Mucosa of descending colon (tissue), 3 donors: ENCODE measurements at regions not wholly inside any gene's neighbourhood (a gene's known extent, or its start where the extent isn't known, plus 50 kb on each side); places are given as distances from the start of the nearest gene placed in this dataset.

Source experiments
- ATAC-seq: fragments of 200-7000 bp; cut with Tn5 transposase; one replicate; pipeline ENCODE4 v1.9.1; 2020; ENCODE audit warnings: mild to moderate bottlenecking, moderate library complexity
- DNase-seq, 3 donors: peaks; one replicate each; pipeline ENCODE4 v3.0.0-alpha.2; 2020
- H3K36me3 ChIP-seq: fragments of 200-600 bp; one replicate; pipeline ENCODE4 v1.8.0; 2021; ENCODE audit warnings: low read depth, mild to moderate bottlenecking
- H3K4me1 ChIP-seq: fragments of 200-600 bp; one replicate; pipeline ENCODE4 v1.8.0; 2021; ENCODE audit warnings: low read depth, mild to moderate bottlenecking
- H3K4me3 ChIP-seq: fragments of 200-600 bp; one replicate; pipeline ENCODE4 v1.8.0; 2021; ENCODE audit warnings: mild to moderate bottlenecking
- H3K9me3 ChIP-seq: fragments of 200-600 bp; one replicate; pipeline ENCODE4 v1.8.0; 2021; ENCODE audit warnings: mild to moderate bottlenecking
- intact Hi-C, 2 donors: fragments of 100-400 bp; cut with DNase I in 1 of 2; cut with micrococcal nuclease in 1 of 2; formaldehyde crosslinking; loops; one replicate each; pipeline versions ENCODE4 v1.11.0 to v1.11.1; 2022; cut with DNase I, micrococcal nuclease
- TF ChIP-seq, protein P1 (sequence below): fragments of 200-600 bp; IDR thresholded peaks from one replicate; pipeline ENCODE4 v1.8.0; 2022; ENCODE audit warnings: antibody characterized with exemption, mild to moderate bottlenecking
- donor health status: DM: no; HTN: no; CAD: no; lungs with moderate emphysema.
- donor health status: DM: no; HTN: no; CAD: no.
- donor health status: DM: no; HTN: yes; CAD: no.

DNA sequence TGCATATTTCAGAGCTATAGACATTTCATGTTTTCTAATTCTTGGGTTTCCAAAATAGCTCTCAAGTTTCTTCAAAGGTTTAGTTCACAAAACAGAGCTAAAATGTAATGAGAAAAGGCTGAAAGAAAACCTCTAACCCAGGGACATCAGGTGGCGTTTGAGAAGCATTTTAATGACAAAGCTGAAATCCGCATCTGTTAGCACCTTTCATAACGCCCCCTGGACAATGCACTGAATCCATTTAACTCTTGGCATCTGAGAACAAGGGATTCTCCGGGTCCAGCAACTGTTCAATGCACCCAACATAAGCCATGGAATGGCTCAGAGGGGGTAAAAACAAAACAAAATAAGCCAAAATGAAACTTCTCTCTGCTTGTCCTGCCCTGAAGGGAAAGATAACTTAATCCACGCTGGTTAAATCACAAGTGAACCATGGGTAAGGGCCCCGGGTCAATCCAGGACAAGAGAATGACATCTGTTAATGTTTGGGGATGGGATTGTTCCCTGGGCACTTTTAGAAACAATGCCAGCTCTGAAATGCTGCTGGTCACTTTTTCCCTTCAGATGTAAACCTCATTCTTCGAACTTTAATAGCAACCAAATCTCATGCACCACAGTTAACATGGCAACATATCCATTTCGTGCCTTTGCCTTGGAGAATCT is 466.2 kb upstream of the ADAMTS9 start:
- intact Hi-C loops, result no loop called here
- DNase-seq, result no peak
- TF ChIP-seq, protein P1, sequence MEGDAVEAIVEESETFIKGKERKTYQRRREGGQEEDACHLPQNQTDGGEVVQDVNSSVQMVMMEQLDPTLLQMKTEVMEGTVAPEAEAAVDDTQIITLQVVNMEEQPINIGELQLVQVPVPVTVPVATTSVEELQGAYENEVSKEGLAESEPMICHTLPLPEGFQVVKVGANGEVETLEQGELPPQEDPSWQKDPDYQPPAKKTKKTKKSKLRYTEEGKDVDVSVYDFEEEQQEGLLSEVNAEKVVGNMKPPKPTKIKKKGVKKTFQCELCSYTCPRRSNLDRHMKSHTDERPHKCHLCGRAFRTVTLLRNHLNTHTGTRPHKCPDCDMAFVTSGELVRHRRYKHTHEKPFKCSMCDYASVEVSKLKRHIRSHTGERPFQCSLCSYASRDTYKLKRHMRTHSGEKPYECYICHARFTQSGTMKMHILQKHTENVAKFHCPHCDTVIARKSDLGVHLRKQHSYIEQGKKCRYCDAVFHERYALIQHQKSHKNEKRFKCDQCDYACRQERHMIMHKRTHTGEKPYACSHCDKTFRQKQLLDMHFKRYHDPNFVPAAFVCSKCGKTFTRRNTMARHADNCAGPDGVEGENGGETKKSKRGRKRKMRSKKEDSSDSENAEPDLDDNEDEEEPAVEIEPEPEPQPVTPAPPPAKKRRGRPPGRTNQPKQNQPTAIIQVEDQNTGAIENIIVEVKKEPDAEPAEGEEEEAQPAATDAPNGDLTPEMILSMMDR, result no peak
- Histone ChIP-seq H3K36me3 (no peaks in the 10 kb centered on the region), H3K4me1 (no peaks in the 10 kb centered on the region), H3K9me3 (no peaks in the 10 kb centered on the region), H3K4me3 (no peak overlapping the region)
- ATAC-seq, result no peak

DNA sequence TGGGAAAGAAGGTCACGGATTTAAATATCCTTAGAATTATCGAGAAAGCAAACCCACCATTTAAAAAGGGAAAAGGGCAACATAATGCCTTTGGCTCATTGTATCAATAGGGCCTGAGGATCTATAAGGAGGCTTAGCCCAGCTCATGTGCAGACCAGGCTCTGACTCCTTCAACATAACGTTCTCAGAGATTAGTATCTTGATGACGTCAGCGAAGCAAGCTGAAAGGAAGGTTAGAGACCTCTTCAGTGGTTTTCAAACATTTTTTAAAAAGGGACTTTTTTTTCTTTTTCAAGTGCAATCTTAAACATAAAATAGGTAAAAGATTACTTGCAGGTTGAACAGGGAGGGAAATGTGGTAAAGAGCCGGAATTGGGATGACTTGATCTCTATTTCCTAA is 463.9 kb upstream of the ADAMTS9 start:
- intact Hi-C loops, result no loop called here
- no peak for DNase-seq
- Histone ChIP-seq H3K9me3 (no peaks in the 10 kb centered on the region), H3K4me1 (no peaks in the 10 kb centered on the region), H3K36me3 (no peaks in the 10 kb centered on the region), H3K4me3 (no peak overlapping the region)
- ATAC-seq, result no peak
- TF ChIP-seq, protein P1, result no peak

DNA sequence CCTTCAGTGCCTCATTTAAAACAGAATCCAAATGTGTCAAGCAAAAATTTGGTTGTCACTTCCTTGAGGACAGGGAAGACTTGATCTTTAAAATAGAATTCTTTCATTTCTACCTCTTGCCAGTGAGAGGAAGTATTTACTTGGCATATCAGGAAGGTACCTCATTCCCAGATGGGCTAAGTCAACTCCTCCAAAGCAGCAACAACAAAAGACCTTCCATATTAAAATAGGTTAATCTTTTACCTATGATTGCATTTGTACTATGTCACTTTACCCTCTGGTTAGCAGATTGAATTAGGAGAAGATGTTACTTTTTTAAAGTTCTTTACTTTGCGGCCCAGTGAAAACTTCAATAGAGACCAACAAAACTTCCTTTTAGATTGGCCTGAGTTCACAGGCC is 462.1 kb upstream of the ADAMTS9 start:
- Histone ChIP-seq H3K36me3 (no peaks in the 10 kb centered on the region), H3K4me3 (no peak overlapping the region), H3K9me3 (no peaks in the 10 kb centered on the region), H3K4me1 (no peaks in the 10 kb centered on the region)
- intact Hi-C loops, result no loop called here
- ATAC-seq (peak; percentile 76), DNase-seq (no peak)
- TF ChIP-seq, protein P1, result no peak

DNA sequence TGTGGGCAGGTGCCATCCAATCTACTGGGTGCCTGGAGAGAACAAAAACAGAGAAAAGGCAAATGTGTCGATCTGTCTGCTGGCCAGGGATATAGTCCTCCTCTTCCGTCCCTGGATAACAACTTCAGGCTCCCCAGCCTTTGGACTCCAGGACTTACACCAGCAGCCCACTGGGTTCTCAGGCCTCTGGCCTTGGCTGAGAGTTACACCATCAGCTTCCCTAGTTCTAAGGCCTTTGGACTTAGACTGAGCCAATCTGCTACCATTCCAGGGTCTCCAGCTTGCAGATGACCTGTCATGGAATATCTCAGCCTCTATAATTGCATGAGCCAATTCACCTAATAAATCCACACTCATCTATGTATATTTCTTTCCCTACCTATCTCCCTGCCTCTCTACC is 460.9 kb upstream of the ADAMTS9 start:
- Histone ChIP-seq H3K4me1 (no peaks in the 10 kb centered on the region), H3K4me3 (no peak overlapping the region), H3K9me3 (no peaks in the 10 kb centered on the region), H3K36me3 (no peaks in the 10 kb centered on the region)
- ATAC-seq, result no peak
- TF ChIP-seq, protein P1, result no peak
- intact Hi-C loops, result no loop called here
- DNase-seq, result no peak

DNA sequence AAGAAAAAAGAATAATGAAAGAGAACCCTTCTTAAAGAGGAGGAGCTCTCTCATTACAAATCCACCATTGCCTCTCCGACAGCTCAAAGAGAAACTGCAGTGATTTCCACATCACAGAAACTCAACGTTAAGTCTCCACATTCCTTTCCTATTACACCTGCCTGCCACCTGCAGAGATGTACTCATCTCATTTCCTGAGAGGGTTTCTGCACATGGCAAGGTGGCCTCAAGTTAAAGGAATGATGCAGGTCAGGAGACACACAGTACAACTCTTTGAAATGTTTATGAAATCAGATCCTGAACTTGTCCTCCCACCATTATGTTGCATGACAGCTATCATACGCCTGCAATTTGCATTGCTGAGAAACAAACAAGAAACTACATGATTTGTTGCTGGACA is 458.4 kb upstream of the ADAMTS9 start:
- no peak for DNase-seq
- H3K4me3 ChIP-seq, result no peak overlapping the region
- TF ChIP-seq, protein P1, result no peak
- no peaks in the 10 kb centered on the region for H3K36me3 ChIP-seq
- H3K9me3 ChIP-seq, result no peaks in the 10 kb centered on the region
- H3K4me1 ChIP-seq, result no peaks in the 10 kb centered on the region
- intact Hi-C loops, result no loop called here
- ATAC-seq, result no peak

DNA sequence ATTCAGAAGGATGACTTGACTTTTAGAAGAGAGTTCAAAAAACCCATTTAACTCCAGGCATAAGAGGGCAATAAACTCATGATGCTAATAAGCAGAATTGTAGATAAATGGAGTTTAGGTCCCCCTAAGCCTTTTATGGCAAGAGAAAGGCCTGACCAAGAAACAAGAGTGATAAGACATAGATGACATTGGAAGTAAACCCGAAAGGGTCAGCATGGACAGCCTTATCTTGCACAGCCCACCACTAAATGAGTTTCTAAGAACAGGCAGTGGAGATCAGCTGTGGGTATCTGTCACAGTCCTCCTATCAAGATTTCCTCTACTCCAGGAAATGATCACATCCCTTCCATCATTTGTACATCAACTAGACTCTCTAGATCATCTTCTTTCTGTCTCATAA is 457.9 kb upstream of the ADAMTS9 start:
- DNase-seq, result no peak
- TF ChIP-seq, protein P1, result no peak
- H3K9me3 ChIP-seq, result no peaks in the 10 kb centered on the region
- no peaks in the 10 kb centered on the region for H3K4me1 ChIP-seq
- intact Hi-C loops, result no loop called here
- no peak for ATAC-seq
- no peak overlapping the region for H3K4me3 ChIP-seq
- H3K36me3 ChIP-seq, result no peaks in the 10 kb centered on the region
